ENCODE measurements at regions not wholly inside any gene's neighbourhood (a gene's known extent, or its start where the extent isn't known, plus 50 kb on each side); places are given as distances from the start of the nearest gene placed in this dataset.

- Histone ChIP-seq H2AFZ (ENCODE audit: low read length) (no peak overlapping the region), H3K9me2 (replicated peaks; ENCODE audit: low read length) (no peaks in the 10 kb centered on the region), H3K4me2 (ENCODE audit: low read length) (no peak overlapping the region), H3K4me1 (ENCODE audit: insufficient read depth, low read length) (no peaks in the 10 kb centered on the region), H3K9ac (ENCODE audit: low read length) (no peak overlapping the region), H3F3A (ENCODE audit: low read length, unreplicated experiment) (no peaks in the 10 kb centered on the region), H4K20me1 (ENCODE audit: low read length) (no peaks in the 10 kb centered on the region), H3K79me2 (ENCODE audit: low read length) (no peaks in the 10 kb centered on the region), H3K27me3 (ENCODE audit: low read length) (0 out of 2 replicates have a peak, but pooled peaks cover 8% of the 10 kb centered on the region), H3K36me3 (ENCODE audit: low read depth, low read length) (no peaks in the 10 kb centered on the region), H3K9me3 (ENCODE audit: low read length) (no peaks in the 10 kb centered on the region), H3K27ac (ENCODE audit: low read length) (no peak overlapping the region), H3K4me3 (ENCODE audit: low read length) (no peak overlapping the region)
- TF ChIP-seq EZH2phosphoT487 (IDR thresholded peaks at IDR 0.05; ENCODE audit: borderline replicate concordance, low read length) = no peak
- no peak for TF ChIP-seq CTCF (conservative IDR thresholded peaks at IDR 0.05; ENCODE audit: low read depth, low read length)
- no peak for TF ChIP-seq EZH2 (IDR thresholded peaks at IDR 0.05; ENCODE audit: low read length, unreplicated experiment)
- no TSS peak for BruUV-seq (replicated peaks)
- ChIA-PET POLR2A (ENCODE audit: unreplicated experiment) (no interaction called here), CTCF (no interaction called here)
- DNase-seq (no peak), ATAC-seq (no peak)
- intact Hi-C loops (cut with micrococcal nuclease) = no loop called here
Observed at GRCh38 chrX:924017-924416, 288.4 kb downstream of the CRLF2 start.

- no peaks in the 10 kb centered on the region for H3K9me2 ChIP-seq (replicated peaks; ENCODE audit: low read length)
- no peaks in the 10 kb centered on the region for H3K36me3 ChIP-seq (ENCODE audit: low read depth, low read length)
- no peak overlapping the region for H3K4me3 ChIP-seq (ENCODE audit: low read length)
- H3K4me2 ChIP-seq (ENCODE audit: low read length) = no peak overlapping the region
- H3K4me1 ChIP-seq (ENCODE audit: insufficient read depth, low read length) = no peaks in the 10 kb centered on the region
- ATAC-seq = no peak
- no peaks in the 10 kb centered on the region for H3F3A ChIP-seq (ENCODE audit: low read length, unreplicated experiment)
- no peak for DNase-seq
- no peak for TF ChIP-seq EZH2 (IDR thresholded peaks at IDR 0.05; ENCODE audit: low read length, unreplicated experiment)
- TF ChIP-seq CTCF (conservative IDR thresholded peaks at IDR 0.05; ENCODE audit: low read depth, low read length) = no peak
- TF ChIP-seq EZH2phosphoT487 (IDR thresholded peaks at IDR 0.05; ENCODE audit: borderline replicate concordance, low read length) = no peak
- 0 out of 2 replicates have a peak, but pooled peaks cover 8% of the 10 kb centered on the region for H3K27me3 ChIP-seq (ENCODE audit: low read length)
- H3K79me2 ChIP-seq (ENCODE audit: low read length) = no peaks in the 10 kb centered on the region
- no peak overlapping the region for H3K27ac ChIP-seq (ENCODE audit: low read length)
- H4K20me1 ChIP-seq (ENCODE audit: low read length) = no peaks in the 10 kb centered on the region
- BruUV-seq (replicated peaks) = no TSS peak
- CTCF ChIA-PET = no interaction called here
- H3K9me3 ChIP-seq (ENCODE audit: low read length) = no peaks in the 10 kb centered on the region
- no peak overlapping the region for H3K9ac ChIP-seq (ENCODE audit: low read length)
- POLR2A ChIA-PET (ENCODE audit: unreplicated experiment) = no interaction called here
- no peak overlapping the region for H2AFZ ChIP-seq (ENCODE audit: low read length)
- intact Hi-C loops (cut with micrococcal nuclease) = no loop called here
Observed at GRCh38 chrX:920234-920799, 289.7 kb downstream of the SHOX start.

- H4K20me1 ChIP-seq (ENCODE audit: low read length) = no peaks in the 10 kb centered on the region
- BruUV-seq (replicated peaks) = no TSS peak
- no peak overlapping the region for H3K4me2 ChIP-seq (ENCODE audit: low read length)
- no peaks in the 10 kb centered on the region for H3K36me3 ChIP-seq (ENCODE audit: low read depth, low read length)
- ATAC-seq (no peak), DNase-seq (no peak)
- H3K9me2 ChIP-seq (replicated peaks; ENCODE audit: low read length) = no peaks in the 10 kb centered on the region
- intact Hi-C loops (cut with micrococcal nuclease) = no loop called here
- TF ChIP-seq CTCF (conservative IDR thresholded peaks at IDR 0.05; ENCODE audit: low read depth, low read length) (no peak), EZH2 (IDR thresholded peaks at IDR 0.05; ENCODE audit: low read length, unreplicated experiment) (no peak), EZH2phosphoT487 (IDR thresholded peaks at IDR 0.05; ENCODE audit: borderline replicate concordance, low read length) (no peak)
- H3K27ac ChIP-seq (ENCODE audit: low read length) = no peak overlapping the region
- ChIA-PET POLR2A (ENCODE audit: unreplicated experiment) (no interaction called here), CTCF (no interaction called here)
- H3F3A ChIP-seq (ENCODE audit: low read length, unreplicated experiment) = no peaks in the 10 kb centered on the region
- H3K79me2 ChIP-seq (ENCODE audit: low read length) = no peaks in the 10 kb centered on the region
- H3K4me1 ChIP-seq (ENCODE audit: insufficient read depth, low read length) = no peaks in the 10 kb centered on the region
- no peak overlapping the region for H3K9ac ChIP-seq (ENCODE audit: low read length)
- H3K9me3 ChIP-seq (ENCODE audit: low read length) = no peaks in the 10 kb centered on the region
- no peak overlapping the region for H2AFZ ChIP-seq (ENCODE audit: low read length)
- H3K4me3 ChIP-seq (ENCODE audit: low read length) = no peak overlapping the region
- H3K27me3 ChIP-seq (ENCODE audit: low read length) = 0 out of 2 replicates have a peak, but pooled peaks cover 8% of the 10 kb centered on the region
Observed at GRCh38 chrX:916230-916599, 285.6 kb downstream of the SHOX start.

All from PC-3 (cell line).